ENCODE measurements at regions not wholly inside any gene's neighbourhood (a gene's known extent, or its start where the extent isn't known, plus 50 kb on each side); places are given as distances from the start of the nearest gene placed in this dataset.
"Not testable (repeated sequence)": the region's sequence is repeated elsewhere in the genome, so short reads cannot be mapped to it uniquely, and the experiment has no call there.

DNA sequence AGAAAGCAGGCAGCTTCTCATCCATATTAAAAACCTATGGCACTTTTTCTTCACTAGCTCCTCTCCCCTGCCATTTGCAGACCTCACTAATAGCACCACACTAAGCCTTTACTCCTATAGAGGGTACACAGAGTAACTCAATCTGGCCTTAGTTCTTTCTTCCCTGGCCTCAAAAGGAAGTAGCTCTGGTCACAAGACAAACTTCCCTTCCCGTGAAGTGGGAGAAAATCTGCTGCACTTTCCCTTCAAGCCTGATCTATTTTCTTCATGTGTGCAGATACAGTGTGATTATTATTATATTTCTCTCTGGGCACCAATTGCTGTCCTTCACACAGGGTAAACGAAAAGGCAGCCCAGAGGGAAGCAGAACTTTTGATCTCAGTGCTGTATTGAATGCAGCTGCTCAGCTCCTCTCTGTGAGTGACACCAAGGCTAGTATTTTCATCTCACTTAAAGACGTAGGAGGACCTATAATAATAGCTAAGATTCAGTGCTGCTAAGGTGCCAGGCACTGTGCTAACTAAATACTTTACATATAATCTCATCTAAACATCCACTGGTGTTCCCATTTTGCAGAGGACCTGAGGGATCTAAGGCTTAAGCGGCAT is 61.9 kb upstream of the RASGRP1 start:
- no peak overlapping the region for H3K4me3 ChIP-seq (ENCODE audit: extremely low read depth, insufficient read depth, low read length, poor library complexity, severe bottlenecking)
- H3K36me3 ChIP-seq (ENCODE audit: control insufficient read depth, insufficient read depth, low read length) = no peaks in the 10 kb centered on the region
- no peaks in the 10 kb centered on the region for H3K4me1 ChIP-seq (ENCODE audit: control insufficient read depth, insufficient read depth, low read length, poor library complexity, severe bottlenecking)
- H3K27ac ChIP-seq (ENCODE audit: low read depth, low read length, severe bottlenecking) = no peak overlapping the region
- WGBS, 2 experiments (ENCODE audit: insufficient coverage in 2 of 2) = 92 to 100% methylated on average over 1 to 2 of the region's 4 CpGs
- no peaks in the 10 kb centered on the region for H3K9me3 ChIP-seq (ENCODE audit: control insufficient read depth, low read length)

DNA sequence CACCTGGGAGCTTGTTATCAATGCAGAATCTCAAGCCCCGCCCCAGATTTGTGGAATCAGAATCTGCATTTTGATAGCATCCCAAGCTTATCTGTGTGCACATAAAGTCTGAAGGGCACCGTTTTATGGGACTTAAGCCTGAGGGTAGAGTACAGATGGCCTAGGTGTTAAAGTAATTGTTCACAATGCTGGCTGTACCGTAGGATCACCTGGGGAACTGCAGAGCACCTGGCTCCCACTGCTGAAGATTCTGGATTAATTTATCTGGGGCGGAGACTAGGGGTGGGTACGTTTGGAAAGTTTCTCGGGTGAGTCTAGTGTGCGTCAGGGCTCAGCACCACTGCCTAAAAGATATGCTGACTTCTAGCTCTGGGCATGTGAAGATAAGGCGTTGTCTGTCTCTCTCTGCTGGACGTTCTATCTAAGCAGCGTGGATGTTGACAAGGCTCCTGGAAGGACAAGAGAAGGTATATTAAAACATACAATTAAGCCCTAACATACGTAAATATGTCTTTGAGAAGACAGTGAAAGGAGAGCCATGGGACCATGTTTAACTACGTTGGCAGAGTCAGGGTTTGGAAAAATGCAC is 63.2 kb upstream of the RASGRP1 start:
- no peak overlapping the region for H3K27ac ChIP-seq (ENCODE audit: low read depth, low read length, severe bottlenecking)
- no peaks in the 10 kb centered on the region for H3K4me1 ChIP-seq (ENCODE audit: control insufficient read depth, insufficient read depth, low read length, poor library complexity, severe bottlenecking)
- H3K36me3 ChIP-seq (ENCODE audit: control insufficient read depth, insufficient read depth, low read length) = no peaks in the 10 kb centered on the region
- H3K9me3 ChIP-seq (ENCODE audit: control insufficient read depth, low read length) = no peaks in the 10 kb centered on the region
- no peak overlapping the region for H3K4me3 ChIP-seq (ENCODE audit: extremely low read depth, insufficient read depth, low read length, poor library complexity, severe bottlenecking)
- 89% methylated on average over 9 to 10 of the region's 12 CpGs for WGBS, 2 experiments (ENCODE audit: insufficient coverage in 2 of 2)

DNA sequence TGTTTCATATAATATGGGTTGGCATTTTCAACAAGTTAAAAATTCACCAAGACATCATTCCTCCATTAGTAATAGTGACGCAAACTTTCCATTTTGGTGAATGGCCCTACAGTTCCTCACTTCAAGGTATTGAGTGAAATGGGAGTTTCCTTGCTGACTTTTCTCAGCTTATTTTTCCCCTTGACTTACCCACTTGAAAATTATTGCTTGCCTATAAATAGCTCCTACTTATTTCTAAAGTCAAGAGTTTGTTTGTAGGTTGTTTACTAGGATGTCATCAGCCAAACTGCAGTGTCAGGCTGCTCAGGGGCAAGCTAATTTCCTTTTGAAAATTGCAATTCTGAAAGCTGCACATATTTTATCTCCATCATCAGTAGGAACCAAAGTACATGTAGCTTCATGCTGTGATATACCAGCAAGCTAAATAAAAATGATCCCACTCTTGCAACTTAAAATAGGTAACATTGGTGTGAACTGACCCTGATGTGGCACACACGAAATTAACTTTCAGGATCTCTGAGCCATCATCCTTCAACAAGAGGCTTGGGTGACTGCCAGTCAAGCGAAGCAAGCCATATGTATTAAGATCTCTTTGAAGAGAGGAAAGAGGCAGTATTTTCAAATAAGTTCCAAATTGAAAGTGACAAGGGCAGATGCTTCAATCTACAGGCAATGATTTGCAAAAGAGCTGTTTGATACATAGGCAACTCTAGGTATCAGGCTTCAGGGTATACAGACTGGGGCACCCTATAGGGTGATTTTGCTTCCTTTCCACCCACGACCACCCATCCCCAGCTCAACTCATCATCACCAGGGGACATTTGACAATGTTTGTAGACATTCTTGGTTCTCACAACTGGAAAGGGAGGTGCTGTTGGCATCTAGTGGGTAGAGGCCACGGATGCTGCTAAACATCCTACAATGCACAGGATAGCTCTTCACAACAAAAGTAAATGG is 66.8 kb upstream of the RASGRP1 start:
- Histone ChIP-seq H3K4me3 (ENCODE audit: extremely low read depth, insufficient read depth, low read length, poor library complexity, severe bottlenecking) (no peak overlapping the region), H3K4me1 (ENCODE audit: control insufficient read depth, insufficient read depth, low read length, poor library complexity, severe bottlenecking) (no peaks in the 10 kb centered on the region), H3K9me3 (ENCODE audit: control insufficient read depth, low read length) (no peaks in the 10 kb centered on the region), H3K36me3 (ENCODE audit: control insufficient read depth, insufficient read depth, low read length) (no peaks in the 10 kb centered on the region), H3K27ac (ENCODE audit: low read depth, low read length, severe bottlenecking) (no peak overlapping the region)
- WGBS, 2 experiments (ENCODE audit: insufficient coverage in 2 of 2) = 91 to 100% methylated on average over 1 of the region's 5 CpGs

DNA sequence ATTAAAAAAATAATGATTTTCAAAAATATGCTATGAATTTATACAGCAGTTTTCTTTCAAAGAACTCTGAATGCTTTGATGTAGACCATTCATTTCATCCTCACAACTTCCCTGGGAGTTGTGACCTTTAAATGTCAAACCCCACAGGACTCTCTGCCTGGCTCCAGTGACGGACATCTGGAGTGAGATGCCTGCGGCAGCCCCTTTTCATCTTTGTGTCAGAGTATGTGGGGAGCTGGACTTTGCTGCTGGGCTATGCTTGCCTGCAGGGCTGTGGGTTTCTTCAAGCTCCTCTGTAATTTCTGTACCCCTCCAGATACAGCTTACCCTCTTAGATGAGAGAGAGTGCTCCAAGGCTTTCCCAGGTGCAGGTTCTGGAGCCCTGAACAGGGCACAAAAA is 70.6 kb upstream of the RASGRP1 start:
- Histone ChIP-seq H3K36me3 (ENCODE audit: control insufficient read depth, insufficient read depth, low read length) (no peaks in the 10 kb centered on the region), H3K27ac (ENCODE audit: low read depth, low read length, severe bottlenecking) (no peak overlapping the region), H3K4me1 (ENCODE audit: control insufficient read depth, insufficient read depth, low read length, poor library complexity, severe bottlenecking) (no peaks in the 10 kb centered on the region), H3K4me3 (ENCODE audit: extremely low read depth, insufficient read depth, low read length, poor library complexity, severe bottlenecking) (no peak overlapping the region), H3K9me3 (ENCODE audit: control insufficient read depth, low read length) (no peaks in the 10 kb centered on the region)
- WGBS, 2 experiments (ENCODE audit: insufficient coverage in 2 of 2) = 33% methylated on average over 1 to 2 of the region's 2 CpGs

DNA sequence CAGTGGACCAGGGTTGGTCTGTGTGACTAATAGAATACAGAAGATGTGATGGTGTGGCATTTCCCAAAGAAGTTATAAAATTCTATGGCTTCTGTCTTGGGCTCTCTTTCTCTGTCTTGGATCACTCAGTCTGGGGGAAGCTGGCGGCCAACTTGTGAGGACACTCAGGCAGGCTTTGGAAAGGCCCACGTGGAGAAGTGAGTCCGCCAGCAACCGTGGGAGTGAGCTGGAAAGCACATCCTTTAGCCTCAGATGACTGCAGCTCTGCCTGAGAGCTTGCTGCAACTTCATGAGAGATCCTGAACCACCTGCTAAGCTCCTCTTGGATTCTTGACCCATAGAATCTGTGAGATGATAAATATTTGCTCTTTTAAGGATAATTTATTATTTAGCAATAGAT is 72.0 kb upstream of the RASGRP1 start:
- no peaks in the 10 kb centered on the region for H3K4me1 ChIP-seq (ENCODE audit: control insufficient read depth, insufficient read depth, low read length, poor library complexity, severe bottlenecking)
- WGBS, 2 experiments (ENCODE audit: insufficient coverage in 2 of 2) = 81 to 91% methylated on average over 3 of the region's 4 CpGs
- H3K9me3 ChIP-seq (ENCODE audit: control insufficient read depth, low read length) = no peaks in the 10 kb centered on the region
- H3K36me3 ChIP-seq (ENCODE audit: control insufficient read depth, insufficient read depth, low read length) = no peaks in the 10 kb centered on the region
- H3K4me3 ChIP-seq (ENCODE audit: extremely low read depth, insufficient read depth, low read length, poor library complexity, severe bottlenecking) = no peak overlapping the region
- H3K27ac ChIP-seq (ENCODE audit: low read depth, low read length, severe bottlenecking) = no peak overlapping the region

DNA sequence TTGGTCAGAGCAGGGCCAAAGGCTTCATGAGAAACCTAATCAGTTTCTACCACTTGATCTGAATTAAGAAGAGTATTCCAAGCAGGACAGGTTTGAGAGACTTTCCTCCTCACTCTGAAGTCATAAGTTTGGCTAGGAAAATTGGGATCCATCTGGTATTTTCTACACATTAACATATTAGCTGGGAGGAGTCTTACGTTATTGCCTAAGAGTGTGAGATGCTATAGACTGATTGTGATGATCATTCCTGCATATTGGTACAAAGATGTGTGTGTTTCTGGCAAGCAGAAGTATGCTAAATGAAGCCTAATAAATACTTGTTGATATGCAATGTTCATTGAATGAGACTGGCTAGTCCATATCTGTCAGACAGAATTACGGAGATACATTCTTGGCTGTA is 73.5 kb upstream of the RASGRP1 start:
- H3K27ac ChIP-seq (ENCODE audit: low read depth, low read length, severe bottlenecking) = no peak overlapping the region
- 84 to 100% methylated on average over 1 to 2 of the region's 2 CpGs for WGBS, 2 experiments (ENCODE audit: insufficient coverage in 2 of 2)
- no peaks in the 10 kb centered on the region for H3K4me1 ChIP-seq (ENCODE audit: control insufficient read depth, insufficient read depth, low read length, poor library complexity, severe bottlenecking)
- H3K9me3 ChIP-seq (ENCODE audit: control insufficient read depth, low read length) = no peaks in the 10 kb centered on the region
- no peaks in the 10 kb centered on the region for H3K36me3 ChIP-seq (ENCODE audit: control insufficient read depth, insufficient read depth, low read length)
- no peak overlapping the region for H3K4me3 ChIP-seq (ENCODE audit: extremely low read depth, insufficient read depth, low read length, poor library complexity, severe bottlenecking)

DNA sequence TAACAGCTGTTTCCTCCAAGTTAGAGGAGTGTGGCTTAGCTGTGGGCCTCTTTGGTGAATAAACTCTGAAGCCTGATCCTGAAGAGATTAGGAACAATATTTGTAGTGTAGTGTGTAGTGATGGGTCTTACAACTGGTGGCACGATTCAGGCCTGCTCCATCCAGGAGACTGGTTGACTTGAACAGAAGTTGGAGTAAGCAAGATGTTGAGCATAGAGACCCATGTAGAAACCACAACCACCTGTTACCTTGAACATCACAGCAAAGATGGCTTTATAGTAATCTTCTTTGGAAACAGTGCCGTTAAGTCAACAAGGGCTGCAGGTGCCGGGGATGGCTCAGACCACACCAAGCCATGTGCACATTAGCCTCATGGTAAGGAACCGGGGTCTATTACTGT is 74.2 kb upstream of the RASGRP1 start:
- 80 to 95% methylated on average over 2 to 3 of the region's 4 CpGs for WGBS, 2 experiments (ENCODE audit: insufficient coverage in 2 of 2)

DNA sequence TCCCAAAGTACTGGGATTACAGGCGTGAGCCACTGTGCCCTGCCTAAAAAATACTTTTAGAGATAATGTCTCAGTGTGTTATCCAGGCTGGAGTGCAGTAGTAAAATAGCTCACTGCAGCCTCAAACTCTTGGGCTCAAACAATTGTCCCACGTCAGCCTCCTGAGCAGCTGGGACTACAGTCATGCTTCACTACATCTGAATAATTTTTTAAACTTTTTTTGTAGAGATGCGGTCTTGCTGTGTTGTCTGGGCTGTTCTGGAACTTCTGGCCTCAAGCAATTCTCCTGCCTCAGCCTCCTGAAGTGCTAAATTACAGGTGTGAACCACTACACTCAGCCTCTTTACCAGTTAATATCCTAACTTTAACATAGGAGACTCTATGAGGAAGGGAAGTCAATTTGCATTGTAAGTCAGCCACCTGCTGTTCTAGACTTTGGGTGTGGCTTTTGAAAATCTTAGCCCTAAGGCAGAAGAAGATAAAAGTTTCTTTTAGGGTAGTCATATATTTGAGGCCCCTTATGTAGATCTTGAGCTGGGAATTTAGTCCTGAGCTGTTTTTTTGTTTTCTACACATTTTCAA is 78.2 kb upstream of the RASGRP1 start:
- WGBS, 2 experiments (ENCODE audit: insufficient coverage in 2 of 2) = 83% methylated on average over 1 of the region's 3 CpGs; no CpG with 5 or more reads in 1 of the 2 experiments
- H3K9me3 ChIP-seq (ENCODE audit: control insufficient read depth, low read length) = no peaks in the 10 kb centered on the region
- H3K27ac ChIP-seq (ENCODE audit: low read depth, low read length, severe bottlenecking) = no peak overlapping the region
- no peaks in the 10 kb centered on the region for H3K4me1 ChIP-seq (ENCODE audit: control insufficient read depth, insufficient read depth, low read length, poor library complexity, severe bottlenecking)
- H3K4me3 ChIP-seq (ENCODE audit: extremely low read depth, insufficient read depth, low read length, poor library complexity, severe bottlenecking) = no peak overlapping the region
- H3K36me3 ChIP-seq (ENCODE audit: control insufficient read depth, insufficient read depth, low read length) = no peaks in the 10 kb centered on the region

More for the DNA sequence above, 74.2 kb upstream of the RASGRP1 start:
- Histone ChIP-seq H3K27ac (ENCODE audit: low read depth, low read length, severe bottlenecking) (no peak overlapping the region), H3K4me1 (ENCODE audit: control insufficient read depth, insufficient read depth, low read length, poor library complexity, severe bottlenecking) (no peaks in the 10 kb centered on the region), H3K4me3 (ENCODE audit: extremely low read depth, insufficient read depth, low read length, poor library complexity, severe bottlenecking) (no peak overlapping the region), H3K36me3 (ENCODE audit: control insufficient read depth, insufficient read depth, low read length) (no peaks in the 10 kb centered on the region), H3K9me3 (ENCODE audit: control insufficient read depth, low read length) (no peaks in the 10 kb centered on the region)

DNA sequence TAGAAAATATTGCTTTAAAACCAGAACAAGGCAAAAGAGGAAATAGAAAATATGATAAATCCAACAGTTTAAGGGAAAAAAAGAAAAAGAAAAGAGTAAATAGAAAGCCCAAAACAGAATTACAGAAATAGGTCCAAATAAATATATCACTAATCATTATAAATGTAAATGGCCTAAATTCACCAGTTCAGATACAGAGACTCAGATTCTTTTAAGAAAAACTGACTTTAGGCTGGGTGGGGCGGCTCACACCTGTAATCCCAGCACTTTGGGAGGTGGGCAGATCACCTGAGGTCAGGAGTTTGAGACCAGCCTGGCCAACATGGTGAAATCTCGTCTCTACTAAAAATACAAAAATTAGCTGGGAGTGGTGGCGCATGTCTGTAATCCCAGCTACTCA is 79.7 kb upstream of the RASGRP1 start:
- not testable (repeated sequence) for H3K4me3 ChIP-seq (ENCODE audit: extremely low read depth, insufficient read depth, low read length, poor library complexity, severe bottlenecking); H3K36me3 ChIP-seq (ENCODE audit: control insufficient read depth, insufficient read depth, low read length); H3K9me3 ChIP-seq (ENCODE audit: control insufficient read depth, low read length); H3K27ac ChIP-seq (ENCODE audit: low read depth, low read length, severe bottlenecking); H3K4me1 ChIP-seq (ENCODE audit: control insufficient read depth, insufficient read depth, low read length, poor library complexity, severe bottlenecking)
- 83 to 85% methylated on average over 2 of the region's 3 CpGs for WGBS, 2 experiments (ENCODE audit: insufficient coverage in 2 of 2)

DNA sequence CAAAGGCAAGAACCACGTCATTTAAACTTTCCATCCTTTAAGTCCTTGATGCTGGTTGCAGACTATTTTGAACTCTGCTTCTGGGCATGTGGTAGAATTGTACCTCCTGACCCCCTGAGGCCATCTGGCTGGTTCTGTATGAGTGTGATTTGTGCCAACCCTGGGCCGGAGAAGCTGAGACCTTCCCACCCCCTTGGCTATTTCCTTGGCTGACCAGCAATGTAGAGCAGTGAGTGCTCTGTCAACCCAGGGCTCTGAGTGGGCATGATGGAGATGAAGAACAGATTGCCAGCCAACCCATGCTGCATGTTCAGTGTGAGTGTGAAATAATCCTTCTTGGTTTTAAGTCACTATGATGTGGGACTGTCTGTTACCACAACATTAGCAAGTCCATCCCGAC is 82.1 kb upstream of the RASGRP1 start:
- H3K9me3 ChIP-seq (ENCODE audit: control insufficient read depth, low read length) = no peaks in the 10 kb centered on the region
- no peaks in the 10 kb centered on the region for H3K4me1 ChIP-seq (ENCODE audit: control insufficient read depth, insufficient read depth, low read length, poor library complexity, severe bottlenecking)
- no CpG with 5 or more reads among the region's 3 CpGs for WGBS, 2 experiments (ENCODE audit: insufficient coverage in 2 of 2)

More for the DNA sequence above, 82.1 kb upstream of the RASGRP1 start:
- no peak overlapping the region for H3K27ac ChIP-seq (ENCODE audit: low read depth, low read length, severe bottlenecking)
- no peak overlapping the region for H3K4me3 ChIP-seq (ENCODE audit: extremely low read depth, insufficient read depth, low read length, poor library complexity, severe bottlenecking)
- no peaks in the 10 kb centered on the region for H3K36me3 ChIP-seq (ENCODE audit: control insufficient read depth, insufficient read depth, low read length)

Data from mesodermal cell (in vitro differentiated cells).